ENCODE measurements at regions not wholly inside any gene's neighbourhood (a gene's known extent, or its start where the extent isn't known, plus 50 kb on each side); places are given as distances from the start of the nearest gene placed in this dataset.
"Not testable (repeated sequence)": the region's sequence is repeated elsewhere in the genome, so short reads cannot be mapped to it uniquely, and the experiment has no call there.

- no peaks in the 10 kb centered on the region for H3K36me3 Mint-ChIP-seq
- no peak for DNase-seq
- H3K4me1 Mint-ChIP-seq = no peaks in the 10 kb centered on the region
- H3K27me3 Mint-ChIP-seq = no peaks in the 10 kb centered on the region
- no peaks in the 10 kb centered on the region for H3K9me3 Mint-ChIP-seq
- H3K27ac Mint-ChIP-seq = no peak overlapping the region
- no peak overlapping the region for H3K4me3 Mint-ChIP-seq
These were observed 319.4 kb upstream of the SLC39A10 start for GRCh38 chr2:195337597-195337996.

DNA sequence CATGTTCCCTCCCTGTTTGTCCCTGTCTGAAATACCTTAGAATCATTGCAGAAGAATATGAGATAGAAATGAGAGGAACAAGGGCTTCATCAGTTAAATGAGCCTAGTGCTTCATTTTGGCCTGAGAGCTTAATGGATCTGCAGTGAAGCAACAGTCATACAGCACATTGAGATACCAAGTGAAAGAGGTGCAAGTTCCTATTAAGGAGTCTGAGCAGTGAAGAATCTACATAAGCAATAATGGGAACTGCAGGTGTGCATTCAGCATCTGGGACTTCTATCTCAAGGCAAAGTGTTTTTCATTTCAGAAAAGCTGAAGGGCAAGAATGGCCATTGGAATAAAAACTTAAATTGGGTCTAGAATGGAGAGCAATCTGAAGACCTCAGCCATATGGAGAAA lies 323.2 kb upstream of the SLC39A10 start:
- no peak for DNase-seq
- Mint-ChIP-seq H3K9me3 (peaks cover 4% of the 10 kb centered on the region), H3K27ac (no peak overlapping the region), H3K4me3 (no peak overlapping the region), H3K36me3 (peaks cover 2% of the 10 kb centered on the region), H3K4me1 (no peaks in the 10 kb centered on the region), H3K27me3 (no peaks in the 10 kb centered on the region)

- H3K4me1 Mint-ChIP-seq = no peaks in the 10 kb centered on the region
- H3K36me3 Mint-ChIP-seq = peaks cover 2% of the 10 kb centered on the region
- peaks cover 4% of the 10 kb centered on the region for H3K9me3 Mint-ChIP-seq
- no peak for DNase-seq
- no peaks in the 10 kb centered on the region for H3K27me3 Mint-ChIP-seq
- H3K27ac Mint-ChIP-seq = no peak overlapping the region
- no peak overlapping the region for H3K4me3 Mint-ChIP-seq
These were observed 325.1 kb upstream of the SLC39A10 start for GRCh38 chr2:195331966-195332365.

DNA sequence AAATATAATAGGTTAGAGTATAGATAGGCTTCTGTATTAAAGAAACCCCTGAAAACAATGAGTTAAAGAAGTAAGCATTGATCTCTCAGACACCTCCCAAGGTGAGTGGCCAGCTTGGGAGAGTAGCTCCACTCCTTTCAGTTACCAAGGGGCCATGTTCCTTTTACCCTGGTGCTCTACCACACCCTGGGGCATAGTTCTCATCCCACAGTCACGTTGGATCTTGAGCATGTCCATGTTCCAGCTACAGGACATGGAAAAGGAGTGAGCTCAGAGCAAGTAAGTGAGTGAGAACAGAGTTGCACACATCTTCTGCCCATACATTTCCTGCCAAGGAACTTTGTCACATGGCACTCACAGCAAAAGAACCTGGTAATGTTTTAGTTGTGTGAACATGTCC lies 325.9 kb upstream of the SLC39A10 start:
- Mint-ChIP-seq H3K27ac (no peak overlapping the region), H3K9me3 (peaks cover 4% of the 10 kb centered on the region), H3K36me3 (peaks cover 2% of the 10 kb centered on the region), H3K4me1 (no peaks in the 10 kb centered on the region), H3K27me3 (no peaks in the 10 kb centered on the region), H3K4me3 (no peak overlapping the region)
- no peak for DNase-seq

DNA sequence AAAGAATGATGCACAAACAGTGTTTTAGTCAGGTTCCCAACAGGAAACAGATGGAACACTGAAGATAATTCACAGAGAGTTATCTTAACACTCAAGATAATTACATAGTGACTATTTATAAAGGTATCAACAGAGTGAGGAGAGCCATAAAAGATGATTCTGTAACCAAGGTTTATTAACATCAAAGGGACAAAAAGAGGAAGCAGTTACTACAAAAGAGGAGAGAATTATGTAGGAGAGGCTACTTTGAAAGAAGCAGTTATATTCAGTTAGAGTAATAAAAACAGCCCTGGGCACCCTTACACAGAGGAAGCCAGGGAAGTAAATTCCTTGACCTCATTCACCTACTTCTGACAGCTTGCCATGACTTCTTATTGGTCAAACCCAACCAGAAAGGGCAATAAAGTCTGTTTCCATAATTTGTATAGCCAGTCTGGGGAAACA lies 326.5 kb upstream of the SLC39A10 start:
- Mint-ChIP-seq H3K4me3 (no peak overlapping the region), H3K9me3 (peaks cover 4% of the 10 kb centered on the region), H3K27ac (no peak overlapping the region), H3K4me1 (no peaks in the 10 kb centered on the region), H3K27me3 (no peaks in the 10 kb centered on the region), H3K36me3 (peaks cover 2% of the 10 kb centered on the region)
- no peak for DNase-seq

DNA sequence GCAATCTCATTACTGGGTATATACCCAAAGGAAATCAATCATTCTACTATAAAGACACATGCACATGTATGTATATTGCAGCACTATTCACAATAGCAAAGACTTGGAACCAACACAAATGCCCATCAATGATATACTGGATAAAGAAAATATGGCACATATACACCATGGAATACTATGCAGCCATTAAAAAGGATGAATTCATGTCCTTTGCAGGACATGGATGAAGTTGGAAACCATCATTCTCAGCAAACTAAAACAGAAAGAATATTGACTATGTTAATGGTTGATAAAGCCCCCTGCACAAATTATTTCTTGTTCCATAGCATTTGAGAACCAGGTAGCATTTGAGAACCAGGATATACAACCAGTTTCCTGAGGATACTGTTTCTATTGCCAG lies 327.2 kb upstream of the SLC39A10 start:
- not testable (repeated sequence) for H3K4me3 Mint-ChIP-seq, H3K27ac Mint-ChIP-seq, H3K36me3 Mint-ChIP-seq, H3K27me3 Mint-ChIP-seq, DNase-seq, H3K9me3 Mint-ChIP-seq, H3K4me1 Mint-ChIP-seq

GRCh38 chr2:195326537-195326936 lies 330.5 kb upstream of the SLC39A10 start:
- no peak for DNase-seq
- Mint-ChIP-seq H3K36me3 (peaks cover 2% of the 10 kb centered on the region), H3K27ac (no peak overlapping the region), H3K27me3 (no peaks in the 10 kb centered on the region), H3K4me1 (no peaks in the 10 kb centered on the region), H3K4me3 (no peak overlapping the region), H3K9me3 (peaks cover 4% of the 10 kb centered on the region)

DNA sequence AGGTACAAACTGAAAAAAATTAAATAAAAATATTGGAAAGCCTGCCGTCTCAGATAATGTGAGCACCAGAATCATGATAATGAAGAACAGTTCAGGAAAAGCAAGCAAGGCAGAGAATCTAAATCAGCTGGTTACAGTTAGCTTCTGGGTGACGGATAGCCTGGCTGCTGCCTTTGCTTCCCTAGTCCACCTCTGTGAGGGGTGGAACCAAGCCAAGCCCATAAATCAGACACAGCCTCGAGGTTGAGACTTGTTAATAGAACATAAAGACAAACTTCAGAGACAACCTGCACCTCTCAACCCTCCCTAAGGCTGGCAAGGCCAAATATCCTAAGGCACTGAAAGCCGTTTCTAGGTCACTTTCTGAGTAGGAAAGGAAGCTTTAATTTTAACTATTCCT lies 334.7 kb upstream of the SLC39A10 start:
- H3K27ac Mint-ChIP-seq = no peak overlapping the region
- H3K27me3 Mint-ChIP-seq = no peaks in the 10 kb centered on the region
- no peak for DNase-seq
- H3K4me1 Mint-ChIP-seq = peaks cover 2% of the 10 kb centered on the region
- H3K9me3 Mint-ChIP-seq = no peaks in the 10 kb centered on the region
- H3K4me3 Mint-ChIP-seq = no peak overlapping the region
- H3K36me3 Mint-ChIP-seq = no peaks in the 10 kb centered on the region

DNA sequence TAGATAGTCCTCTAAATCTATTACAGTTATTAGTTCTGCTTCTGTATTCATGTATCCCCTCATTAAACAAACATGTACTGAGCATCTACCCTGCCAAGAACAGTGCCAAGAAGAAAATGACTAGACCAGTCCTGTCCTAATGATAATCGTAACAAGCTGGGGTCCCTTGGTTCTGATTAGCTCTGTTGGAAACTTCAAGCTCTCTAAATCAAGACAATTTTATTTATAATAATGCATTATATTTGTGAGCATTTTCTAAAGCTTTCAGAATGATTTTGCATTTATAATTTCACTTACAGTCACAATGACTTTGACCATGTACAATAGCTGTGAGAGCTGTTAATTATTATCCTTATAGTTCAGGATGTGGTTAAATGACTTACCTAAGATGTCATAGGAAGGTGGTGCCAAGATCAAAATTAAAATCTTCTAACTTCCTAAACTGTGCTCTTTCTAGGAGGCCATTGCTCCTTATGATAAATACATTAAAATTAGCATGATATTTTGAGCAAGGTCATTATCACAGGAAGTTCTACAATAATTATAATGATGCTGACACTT lies 336.5 kb upstream of the SLC39A10 start:
- DNase-seq = no peak
- Mint-ChIP-seq H3K27ac (no peak overlapping the region), H3K4me1 (peaks cover 2% of the 10 kb centered on the region), H3K9me3 (no peaks in the 10 kb centered on the region), H3K4me3 (no peak overlapping the region), H3K36me3 (no peaks in the 10 kb centered on the region), H3K27me3 (no peaks in the 10 kb centered on the region)

DNA sequence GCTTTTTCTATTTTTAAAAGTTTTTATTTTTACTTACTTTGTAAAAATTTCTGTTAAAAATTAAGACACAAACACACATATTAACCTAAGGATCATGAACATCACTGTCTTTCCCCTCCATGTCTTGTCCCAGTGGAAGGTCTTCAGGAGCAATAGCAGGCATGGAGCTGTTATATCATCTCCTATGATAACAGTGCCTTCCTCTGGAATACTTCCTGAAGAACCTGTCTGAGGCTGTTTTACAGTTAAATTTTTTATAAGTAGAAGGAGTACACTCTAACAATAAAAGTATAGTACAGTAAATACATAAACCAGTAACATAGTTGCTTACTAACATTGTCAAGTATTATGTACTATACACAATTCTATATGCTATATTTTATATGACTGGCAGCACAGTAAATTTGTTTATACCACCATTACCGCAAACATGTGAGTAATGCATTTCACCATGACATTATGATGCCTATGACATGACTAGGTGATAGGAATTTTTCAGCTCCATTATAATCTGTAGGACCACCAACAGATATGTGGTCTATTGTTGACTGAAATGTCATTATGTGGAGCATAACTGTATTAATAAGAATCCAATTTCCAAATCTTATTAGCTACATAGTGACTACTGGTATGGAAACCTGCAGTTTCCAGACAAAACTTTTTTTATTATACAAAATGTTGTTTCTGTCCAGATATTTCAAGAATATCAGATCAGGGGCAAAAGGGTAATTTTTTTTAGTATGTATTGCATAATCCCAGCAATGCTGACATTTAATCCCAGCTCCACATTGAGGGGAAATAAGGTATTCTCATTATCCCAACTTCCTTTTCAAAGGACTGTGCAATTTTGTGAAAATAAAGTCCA lies 337.2 kb upstream of the SLC39A10 start:
- Mint-ChIP-seq H3K27me3 (no peaks in the 10 kb centered on the region), H3K4me1 (peaks cover 2% of the 10 kb centered on the region), H3K4me3 (no peak overlapping the region), H3K36me3 (no peaks in the 10 kb centered on the region), H3K9me3 (no peaks in the 10 kb centered on the region), H3K27ac (no peak overlapping the region)
- DNase-seq = no peak

DNA sequence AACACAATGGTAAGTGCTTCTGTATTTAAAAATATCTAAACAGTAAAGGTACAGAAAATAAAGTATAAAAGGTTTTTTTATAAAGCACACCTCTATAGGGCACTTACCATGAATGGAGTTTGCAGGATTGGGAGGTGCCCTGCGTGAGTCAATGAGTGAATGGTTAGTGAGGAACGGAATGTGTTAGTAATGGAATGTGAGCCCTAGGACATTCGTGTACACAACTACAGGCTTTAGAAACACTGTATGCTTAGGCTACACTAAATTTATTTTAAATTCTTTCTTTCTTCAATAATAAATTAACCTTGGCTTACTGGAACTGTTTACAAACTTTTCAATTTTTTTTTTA lies 337.9 kb upstream of the SLC39A10 start:
- Mint-ChIP-seq H3K36me3 (no peaks in the 10 kb centered on the region), H3K4me3 (no peak overlapping the region), H3K4me1 (peaks cover 2% of the 10 kb centered on the region), H3K27me3 (no peaks in the 10 kb centered on the region), H3K9me3 (no peaks in the 10 kb centered on the region), H3K27ac (no peak overlapping the region)
- DNase-seq = no peak

DNA sequence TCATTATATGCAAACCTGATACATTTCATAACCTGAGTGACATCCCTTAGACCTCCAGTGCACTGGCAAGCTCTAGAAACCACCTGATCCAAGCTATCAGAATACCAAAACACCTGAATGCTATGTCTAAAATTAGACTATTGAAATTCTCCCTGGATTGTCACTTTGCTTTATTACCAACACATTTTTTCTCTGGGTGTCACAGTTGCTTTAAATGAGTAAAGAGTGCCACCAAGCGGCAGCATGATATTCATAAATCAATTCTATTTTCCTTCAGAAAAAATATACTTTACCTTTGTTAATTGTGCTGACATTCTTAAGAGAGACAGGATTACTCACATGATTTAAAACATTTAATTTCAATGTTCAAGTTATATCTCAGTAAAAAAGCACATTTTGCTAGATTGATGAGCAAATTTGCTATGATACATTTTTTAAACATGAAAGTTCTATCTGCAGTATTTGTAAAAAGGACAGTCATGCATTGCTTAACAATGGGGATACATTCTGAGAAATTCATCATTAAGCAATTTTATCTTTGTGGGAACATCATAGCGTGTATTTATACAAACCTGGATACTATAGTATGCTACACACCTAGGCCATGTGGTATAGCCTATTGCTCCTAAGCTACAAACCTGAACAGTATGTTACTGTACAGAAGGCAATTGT lies 338.4 kb upstream of the SLC39A10 start:
- no peak overlapping the region for H3K27ac Mint-ChIP-seq
- peak; percentile 4 for DNase-seq
- no peaks in the 10 kb centered on the region for H3K36me3 Mint-ChIP-seq
- H3K9me3 Mint-ChIP-seq = no peaks in the 10 kb centered on the region
- no peaks in the 10 kb centered on the region for H3K27me3 Mint-ChIP-seq
- H3K4me3 Mint-ChIP-seq = no peak overlapping the region
- peaks cover 2% of the 10 kb centered on the region for H3K4me1 Mint-ChIP-seq

- Mint-ChIP-seq H3K4me1 (peaks cover 2% of the 10 kb centered on the region), H3K27me3 (no peaks in the 10 kb centered on the region), H3K36me3 (no peaks in the 10 kb centered on the region), H3K27ac (no peak overlapping the region), H3K4me3 (no peak overlapping the region), H3K9me3 (no peaks in the 10 kb centered on the region)
- DNase-seq = no peak
These were observed 339.5 kb upstream of the SLC39A10 start for GRCh38 chr2:195317550-195317949.

GRCh38 chr2:195316486-195316885 lies 340.5 kb upstream of the SLC39A10 start:
- Mint-ChIP-seq H3K27ac (no peak overlapping the region), H3K9me3 (no peaks in the 10 kb centered on the region), H3K4me3 (no peak overlapping the region), H3K4me1 (peaks cover 2% of the 10 kb centered on the region), H3K36me3 (no peaks in the 10 kb centered on the region), H3K27me3 (no peaks in the 10 kb centered on the region)
- no peak for DNase-seq

GRCh38 chr2:195313962-195314361 lies 343.1 kb upstream of the SLC39A10 start:
- no peaks in the 10 kb centered on the region for H3K27me3 Mint-ChIP-seq
- no peak for DNase-seq

DNA sequence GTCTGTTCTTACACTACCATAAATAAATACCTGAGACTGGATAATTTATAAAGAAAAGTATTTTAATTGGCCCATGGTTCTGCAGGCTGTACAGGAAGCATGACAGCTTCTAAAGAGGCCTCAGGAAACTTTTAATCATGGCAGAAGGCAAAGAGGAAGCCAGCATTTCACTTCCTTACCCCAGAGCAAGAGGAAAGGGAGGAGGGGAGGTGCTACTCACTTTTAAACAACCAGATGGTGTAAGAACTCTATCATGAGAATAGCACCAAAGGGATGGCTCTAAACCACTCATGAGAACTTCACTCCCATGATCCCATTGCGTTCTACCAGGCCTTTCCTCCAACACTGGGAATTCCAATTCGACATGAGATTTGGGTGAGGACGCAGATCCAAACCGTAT lies 344.4 kb upstream of the SLC39A10 start:
- H3K4me1 Mint-ChIP-seq = no peaks in the 10 kb centered on the region
- H3K27me3 Mint-ChIP-seq = no peaks in the 10 kb centered on the region
- H3K9me3 Mint-ChIP-seq = no peaks in the 10 kb centered on the region
- DNase-seq = no peak
- H3K27ac Mint-ChIP-seq = no peak overlapping the region
- no peaks in the 10 kb centered on the region for H3K36me3 Mint-ChIP-seq
- no peak overlapping the region for H3K4me3 Mint-ChIP-seq

More at GRCh38 chr2:195313962-195314361, 343.1 kb upstream of the SLC39A10 start:
- H3K36me3 Mint-ChIP-seq = no peaks in the 10 kb centered on the region
- H3K4me1 Mint-ChIP-seq = no peaks in the 10 kb centered on the region
- no peaks in the 10 kb centered on the region for H3K9me3 Mint-ChIP-seq
- no peak overlapping the region for H3K27ac Mint-ChIP-seq
- no peak overlapping the region for H3K4me3 Mint-ChIP-seq
